ENCODE measurements at regions not wholly inside any gene's neighbourhood (a gene's known extent, or its start where the extent isn't known, plus 50 kb on each side); places are given as distances from the start of the nearest gene placed in this dataset.

GRCh38 chr5:53361708-53362107, 118.7 kb upstream of the FST start:
- no peak for TF ChIP-seq CTCF (conservative IDR thresholded peaks at IDR 0.05; ENCODE audit: low read depth, low read length)
- no peak for TF ChIP-seq EZH2 (IDR thresholded peaks at IDR 0.05; ENCODE audit: borderline replicate concordance, low read depth, low read length, poor library complexity, severe bottlenecking)
